HG02588 (cell line): ENCODE measurements at regions not wholly inside any gene's neighbourhood (a gene's known extent, or its start where the extent isn't known, plus 50 kb on each side); places are given as distances from the start of the nearest gene placed in this dataset.
"Not testable (repeated sequence)": the region's sequence is repeated elsewhere in the genome, so short reads cannot be mapped to it uniquely, and the experiment has no call there.

Experiments
- ATAC-seq: cut with Tn5 transposase; IDR thresholded peaks from one replicate; pipeline ENCODE4 v1.9.1; 2021; ENCODE audit warnings: mild to moderate bottlenecking, moderate library complexity; ENCODE audit not compliant: unreplicated experiment

DNA sequence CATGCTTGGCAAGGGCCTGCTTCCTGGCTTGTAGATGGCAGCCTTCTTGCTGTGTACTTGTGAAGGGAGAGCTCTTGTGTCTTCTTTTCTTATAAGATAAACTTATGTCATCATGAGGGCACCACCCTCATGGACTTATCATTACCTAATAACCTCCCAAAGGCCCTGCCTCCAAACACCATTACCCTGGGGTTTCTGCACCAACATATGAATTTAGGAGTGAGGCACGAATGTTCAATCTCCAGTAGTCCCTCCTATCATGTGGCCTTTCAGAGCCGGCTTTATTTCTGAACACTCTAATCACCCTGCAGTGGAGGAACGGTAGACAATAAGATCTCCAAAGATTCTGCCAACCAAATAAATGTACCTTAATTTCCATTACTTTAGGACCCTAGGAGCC, 144.3 kb downstream of the ABCC12 start:
- no peak for ATAC-seq

DNA sequence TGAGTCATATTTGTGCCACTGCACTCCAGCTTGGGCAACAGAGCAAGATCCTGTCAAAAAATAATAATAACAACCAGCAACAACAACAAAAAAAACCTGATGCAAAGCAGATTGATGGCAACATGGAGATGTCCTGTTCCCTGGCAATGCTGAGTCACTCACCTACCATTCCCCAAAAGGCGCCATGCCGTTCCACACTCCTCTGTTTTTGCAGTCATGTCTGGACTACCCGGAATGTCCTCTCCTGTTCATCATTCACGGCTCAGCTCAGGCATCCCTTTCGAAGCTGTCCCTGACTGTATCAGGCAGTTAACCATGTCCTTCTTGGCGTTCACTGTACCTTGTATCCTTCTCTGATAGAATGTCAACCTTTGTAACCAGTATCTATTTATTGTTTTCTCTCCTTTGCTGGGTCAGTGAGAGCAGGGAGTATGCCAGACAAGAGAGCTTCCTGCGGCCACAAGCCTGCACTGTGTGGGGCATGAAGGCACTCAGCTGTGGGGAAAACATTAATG, 147.7 kb downstream of the ABCC12 start:
- no peak for ATAC-seq

DNA sequence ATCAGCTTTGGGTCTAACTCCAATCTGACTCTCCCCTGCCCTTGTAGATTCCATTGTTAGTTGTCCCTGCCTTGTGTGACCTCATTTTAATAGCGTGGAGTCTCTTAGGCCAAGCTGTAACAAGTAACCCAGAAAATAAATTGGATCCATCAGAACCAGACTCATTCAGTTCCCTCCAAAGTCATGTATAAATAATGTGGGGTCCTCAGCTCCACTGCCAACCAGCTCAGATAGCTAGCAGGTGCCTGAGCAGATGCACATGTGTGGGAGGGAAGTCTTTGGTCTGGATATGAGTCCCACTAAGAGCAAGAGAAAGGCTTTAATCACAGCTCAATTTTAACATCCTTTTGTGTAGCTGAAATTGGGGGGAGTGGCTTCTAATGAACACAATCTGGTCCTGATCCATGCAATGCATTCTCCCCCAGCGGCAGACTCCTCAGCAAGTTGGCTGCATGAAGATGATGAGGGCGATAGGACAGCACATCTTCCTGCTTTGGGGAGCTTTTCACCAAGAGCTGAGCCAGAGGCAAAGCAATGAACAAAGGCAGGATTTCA, 151.6 kb downstream of the ABCC12 start:
- ATAC-seq = no peak

DNA sequence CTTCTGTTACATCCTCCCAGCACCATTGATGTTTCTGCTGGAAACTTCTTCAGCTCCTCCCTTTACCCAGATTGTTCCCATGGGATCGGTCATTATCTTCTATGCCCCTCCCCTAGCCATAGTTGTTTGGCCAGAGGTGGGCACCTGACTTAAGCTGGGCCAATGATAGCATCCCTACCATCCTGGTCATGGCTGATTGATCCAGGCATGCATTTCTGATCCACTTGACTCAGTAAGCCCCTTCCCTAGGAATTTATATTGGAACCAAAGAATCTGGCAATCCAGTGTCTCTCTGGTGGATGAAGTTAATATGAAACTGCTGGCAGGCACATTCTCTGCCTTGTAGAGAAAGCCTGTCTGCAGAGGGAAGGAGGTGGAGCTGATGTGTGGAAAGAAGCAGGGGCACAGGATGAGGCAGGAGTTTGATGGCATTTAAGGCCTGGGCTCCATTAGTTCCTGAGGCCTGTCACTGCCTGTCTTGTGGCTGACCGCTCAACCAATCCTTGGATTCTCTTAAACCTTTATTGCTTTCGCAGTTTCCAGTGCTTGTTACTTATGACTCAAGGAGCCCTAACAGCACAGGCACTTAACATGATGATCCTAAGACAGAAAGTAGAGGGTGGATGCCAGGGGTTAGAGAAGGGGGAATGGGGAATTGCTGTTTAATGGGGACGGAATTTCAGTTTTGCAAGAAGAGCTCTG, 152.4 kb downstream of the ABCC12 start:
- no peak for ATAC-seq

DNA sequence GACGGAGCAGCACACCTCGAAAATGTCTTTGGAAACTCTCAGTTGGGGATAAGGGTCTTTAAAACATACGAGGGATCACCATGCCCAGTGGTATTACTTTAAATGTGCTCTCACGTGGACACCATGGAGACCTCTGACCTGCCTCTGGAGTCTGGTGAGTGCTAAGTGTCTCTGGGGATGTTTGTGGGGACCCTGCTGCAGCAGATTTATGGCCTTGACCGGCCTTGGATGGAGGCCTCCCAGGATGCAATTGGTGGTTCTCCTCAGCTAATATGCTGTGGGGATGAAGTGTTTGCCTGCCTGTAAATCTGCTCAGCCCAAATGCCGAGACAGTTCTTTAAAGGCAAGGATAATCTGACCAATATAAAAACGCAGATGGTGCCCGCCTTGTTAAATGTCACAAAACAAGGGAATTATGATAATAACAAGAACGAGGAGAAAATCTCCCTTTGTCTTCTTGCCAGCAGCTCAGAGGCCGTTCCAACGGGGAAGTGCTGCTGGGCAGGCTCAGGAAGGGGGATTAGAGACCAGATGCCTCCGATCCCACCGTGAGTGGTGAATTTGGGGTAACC, 154.4 kb downstream of the ABCC12 start:
- ATAC-seq = no peak

DNA sequence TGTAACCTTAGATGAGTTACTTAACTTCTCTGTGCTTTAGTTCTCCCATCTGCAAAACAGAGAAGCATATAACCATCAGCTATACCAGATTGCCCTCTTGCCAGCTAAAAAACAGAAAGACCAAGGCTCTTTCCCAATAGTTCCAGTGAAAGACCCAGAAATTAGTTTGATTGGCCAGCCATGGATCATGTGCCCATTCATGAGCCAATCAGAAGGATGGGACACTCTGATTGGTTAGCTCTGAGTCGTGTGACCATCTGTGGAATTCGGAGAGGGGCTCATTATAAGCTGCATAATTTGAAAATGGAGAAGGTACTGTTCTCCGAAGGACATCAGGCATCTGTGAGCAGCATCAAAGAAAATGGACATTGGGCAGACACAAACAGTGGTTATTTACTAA, 155.2 kb downstream of the ABCC12 start:
- no peak for ATAC-seq

DNA sequence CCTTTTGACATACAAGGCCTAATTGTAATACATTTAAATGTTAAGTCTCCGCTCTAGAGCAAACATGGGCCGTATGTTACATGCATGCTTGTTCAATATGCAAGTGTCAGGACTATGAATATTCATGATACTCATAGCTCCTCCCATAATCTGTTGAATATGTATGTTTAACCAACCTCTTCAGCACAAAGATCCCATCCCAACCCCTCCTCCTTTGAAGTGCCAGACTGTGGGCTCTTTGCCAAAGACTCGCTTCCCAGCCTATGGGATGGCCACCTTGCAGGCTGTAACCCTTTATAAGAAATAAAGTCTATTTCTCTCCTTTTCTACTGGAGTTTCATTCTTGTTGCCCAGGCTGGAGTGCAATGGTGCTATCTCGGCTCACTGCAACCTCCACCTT, 156.2 kb downstream of the ABCC12 start:
- no peak for ATAC-seq

DNA sequence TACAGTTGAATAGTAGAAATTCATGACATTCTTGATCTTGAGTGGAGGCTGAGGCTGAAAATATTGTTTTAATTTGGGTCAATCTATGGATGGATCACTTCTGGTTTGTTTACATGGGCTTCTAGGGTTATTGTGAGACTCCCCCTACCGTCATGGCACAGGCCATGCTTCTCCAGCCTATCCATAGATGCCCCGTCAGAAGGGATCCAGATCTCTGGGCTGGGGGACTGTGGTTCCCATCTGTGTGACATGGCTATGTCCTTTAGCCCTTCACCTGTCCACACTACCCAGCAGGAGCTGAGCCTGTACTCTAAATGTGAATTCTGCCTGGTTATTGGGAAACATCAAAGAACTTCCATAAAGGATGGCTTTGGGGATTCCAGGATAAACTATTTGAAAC, 160.4 kb downstream of the ABCC12 start:
- no peak for ATAC-seq

DNA sequence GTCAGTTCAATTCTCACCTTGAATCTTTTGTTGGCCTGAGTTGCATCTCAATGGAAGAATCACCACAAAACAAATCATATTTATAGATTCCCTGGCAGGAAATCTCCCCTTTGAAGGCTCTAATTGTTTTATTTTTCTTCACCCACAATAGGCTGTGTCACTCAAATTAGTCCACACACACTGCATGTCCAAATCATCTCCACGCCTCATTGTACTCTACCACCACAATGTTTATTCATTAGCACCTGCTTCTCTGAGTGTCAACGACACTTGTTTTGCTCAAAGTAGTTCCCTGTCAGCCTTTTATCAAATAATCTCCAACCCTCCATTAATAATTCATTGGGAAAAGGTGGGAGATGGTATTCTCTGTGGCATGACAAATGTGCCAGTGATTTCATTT, 164.3 kb downstream of the ABCC12 start:
- ATAC-seq = no peak

DNA sequence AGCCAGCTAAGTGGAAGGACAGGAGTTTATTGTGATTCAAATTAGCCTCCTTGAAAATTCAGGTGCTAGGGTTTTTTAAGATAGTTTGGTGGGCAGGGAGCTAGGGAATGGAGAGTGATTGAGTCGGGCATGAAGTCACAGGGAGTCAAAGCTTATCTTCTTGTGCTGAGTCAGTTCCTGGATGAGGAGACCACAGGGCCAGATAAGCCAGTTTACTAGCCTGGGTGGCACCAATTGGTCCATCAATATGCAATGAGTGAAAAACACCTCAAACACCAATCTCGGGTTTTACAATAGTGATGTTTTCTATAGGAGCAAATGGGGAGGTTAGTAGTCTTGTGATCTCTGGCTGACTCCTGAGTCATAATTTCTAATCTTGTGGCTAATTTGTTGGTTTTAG, 165.1 kb downstream of the ABCC12 start:
- ATAC-seq = no peak

DNA sequence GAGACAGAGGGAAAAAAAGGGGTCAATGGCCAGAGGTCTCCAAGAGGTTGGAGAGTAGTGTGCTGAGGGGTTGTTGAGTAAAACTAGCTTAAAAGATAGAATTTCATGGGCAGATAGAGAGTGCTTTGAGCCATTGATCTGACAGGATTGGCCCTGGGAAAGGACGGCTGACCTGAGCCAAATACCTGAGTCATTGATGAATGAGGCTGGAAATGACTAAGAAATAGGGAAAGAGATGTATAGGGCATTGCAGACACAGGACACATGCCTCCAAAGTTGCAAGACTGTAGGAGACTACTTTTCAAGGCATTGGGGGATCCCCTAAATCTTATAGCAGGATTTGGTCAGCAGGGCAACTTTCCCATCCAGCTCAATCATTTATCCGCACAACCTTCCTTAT, 168.7 kb downstream of the ABCC12 start:
- no peak for ATAC-seq

DNA sequence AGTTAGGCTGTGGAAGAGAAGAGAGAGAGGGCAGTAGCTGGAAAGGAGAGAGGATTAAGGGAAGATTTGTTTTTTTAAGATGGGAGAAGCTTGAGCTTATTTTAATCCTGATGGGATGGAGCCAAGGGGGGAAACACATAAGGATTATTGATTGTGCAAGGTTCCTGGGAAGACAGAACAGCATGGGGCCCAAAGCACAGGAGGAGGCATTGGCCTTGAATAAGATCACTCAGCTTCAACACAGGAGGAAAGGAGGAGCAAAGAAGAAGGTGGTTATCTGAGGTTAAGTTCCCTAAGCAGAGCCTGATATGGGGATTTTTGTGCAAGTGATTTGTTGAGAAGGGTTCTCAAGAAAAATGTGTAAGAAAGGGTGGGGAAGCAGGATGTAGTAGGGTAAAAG, 169.8 kb downstream of the ABCC12 start:
- no peak for ATAC-seq

DNA sequence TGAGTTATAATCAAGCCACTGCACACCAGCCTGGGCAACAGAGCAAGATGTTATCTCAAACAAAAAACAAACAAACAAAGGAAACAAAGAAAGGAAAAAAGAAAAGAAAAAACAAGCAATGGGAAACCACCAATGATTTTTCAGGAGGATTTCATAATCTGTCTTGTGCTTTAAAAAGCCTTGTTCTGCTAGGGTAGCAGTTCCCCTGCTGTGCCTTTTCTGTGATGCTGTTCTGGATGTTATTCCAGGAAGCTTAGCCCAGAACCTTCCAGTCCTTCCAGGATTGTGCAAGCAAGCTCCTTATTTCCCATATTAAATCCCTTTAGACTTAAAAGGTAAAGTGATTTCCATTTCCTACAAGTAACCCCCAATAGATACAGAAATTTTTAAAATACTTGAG, 171.1 kb downstream of the ABCC12 start:
- ATAC-seq = no peak

DNA sequence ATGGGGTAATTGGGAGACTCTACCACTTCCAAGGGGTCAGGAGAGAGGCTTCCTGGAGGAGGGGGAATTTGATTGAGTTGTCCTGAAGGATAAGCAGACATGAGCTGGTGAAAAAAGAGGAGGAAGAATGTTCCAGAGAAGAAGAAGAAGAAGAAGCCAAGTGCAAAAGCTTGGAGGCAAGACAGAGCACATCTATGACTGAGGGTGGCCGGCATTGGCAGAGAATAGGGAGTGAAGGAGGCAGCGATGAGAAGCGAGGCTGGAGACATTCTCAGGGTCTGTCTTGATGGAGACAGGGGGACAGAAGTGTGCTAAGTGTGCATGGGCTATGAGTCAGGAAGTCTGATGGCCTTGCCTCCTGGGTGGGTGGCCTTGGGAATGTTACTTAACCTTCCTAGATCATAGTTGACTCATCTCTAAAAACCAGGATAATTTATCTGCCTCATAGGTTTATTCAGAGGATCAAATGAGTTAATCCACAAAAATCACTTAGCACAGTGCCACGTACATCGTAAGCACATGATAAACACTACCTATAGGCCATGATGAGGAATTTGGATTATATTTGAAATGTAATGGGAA, 171.7 kb downstream of the ABCC12 start:
- ATAC-seq = no peak

DNA sequence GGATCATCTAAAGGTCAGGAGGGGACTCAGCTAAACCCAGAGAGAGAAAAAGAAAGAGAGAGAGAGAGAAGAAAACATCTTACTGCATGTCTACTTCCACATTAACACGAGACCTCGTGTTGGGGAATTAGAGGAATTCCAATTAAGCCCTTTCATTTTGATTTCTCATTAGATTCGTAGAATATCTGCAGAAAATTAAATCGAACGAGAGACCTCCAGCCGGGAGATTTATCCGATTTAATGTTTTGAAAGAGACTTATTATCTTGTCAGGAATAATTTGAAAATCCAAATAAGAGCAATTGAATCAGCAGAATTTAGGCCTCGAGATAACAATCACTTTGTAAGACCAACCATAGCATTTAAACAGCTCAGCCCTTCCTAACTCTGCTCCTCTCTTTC, 175.6 kb downstream of the ABCC12 start:
- no peak for ATAC-seq

DNA sequence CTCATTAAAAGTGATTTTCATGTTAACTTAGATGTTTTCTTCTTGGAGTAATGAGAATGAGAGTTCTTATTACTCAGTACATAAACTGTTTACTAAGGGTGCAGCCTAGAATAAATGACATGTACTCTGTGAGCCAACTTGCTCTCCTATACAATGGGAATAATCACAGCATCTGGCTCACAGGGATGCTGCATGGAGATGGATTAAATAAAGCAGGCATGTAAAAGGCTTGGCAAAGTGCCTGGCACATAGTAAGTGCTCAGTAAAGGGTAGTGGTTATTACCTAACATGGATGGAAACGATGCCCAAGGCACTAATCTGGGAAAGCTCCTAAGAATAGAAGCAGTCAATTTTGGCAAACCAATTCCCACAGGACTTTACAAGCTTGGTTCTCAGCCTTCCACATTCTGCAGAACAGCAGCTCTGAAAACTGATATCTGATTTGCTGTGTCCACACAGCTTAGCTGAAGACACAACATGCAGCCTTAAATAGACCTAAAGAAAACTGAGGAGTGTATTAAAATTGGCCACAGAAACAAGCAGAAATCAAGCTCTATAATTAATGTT, 176.1 kb downstream of the ABCC12 start:
- no peak for ATAC-seq

DNA sequence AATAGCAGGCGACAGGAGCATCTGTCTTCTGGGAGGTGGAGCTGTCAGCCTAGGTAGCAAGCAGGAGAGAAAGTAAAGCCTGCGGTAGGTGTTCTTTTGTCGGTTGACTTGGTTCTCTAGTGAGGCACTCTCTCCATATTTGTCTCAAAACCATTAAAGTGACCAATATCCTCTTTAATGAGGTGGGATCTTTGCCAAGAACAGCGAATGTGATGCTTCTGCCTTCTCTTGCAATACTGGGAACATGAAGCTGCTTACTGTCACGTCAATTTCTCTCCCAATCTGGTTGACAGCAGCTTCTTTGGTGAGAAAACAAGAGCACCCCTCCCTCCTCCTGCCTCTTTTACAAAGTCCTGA, 176.7 kb downstream of the ABCC12 start:
- no peak for ATAC-seq

DNA sequence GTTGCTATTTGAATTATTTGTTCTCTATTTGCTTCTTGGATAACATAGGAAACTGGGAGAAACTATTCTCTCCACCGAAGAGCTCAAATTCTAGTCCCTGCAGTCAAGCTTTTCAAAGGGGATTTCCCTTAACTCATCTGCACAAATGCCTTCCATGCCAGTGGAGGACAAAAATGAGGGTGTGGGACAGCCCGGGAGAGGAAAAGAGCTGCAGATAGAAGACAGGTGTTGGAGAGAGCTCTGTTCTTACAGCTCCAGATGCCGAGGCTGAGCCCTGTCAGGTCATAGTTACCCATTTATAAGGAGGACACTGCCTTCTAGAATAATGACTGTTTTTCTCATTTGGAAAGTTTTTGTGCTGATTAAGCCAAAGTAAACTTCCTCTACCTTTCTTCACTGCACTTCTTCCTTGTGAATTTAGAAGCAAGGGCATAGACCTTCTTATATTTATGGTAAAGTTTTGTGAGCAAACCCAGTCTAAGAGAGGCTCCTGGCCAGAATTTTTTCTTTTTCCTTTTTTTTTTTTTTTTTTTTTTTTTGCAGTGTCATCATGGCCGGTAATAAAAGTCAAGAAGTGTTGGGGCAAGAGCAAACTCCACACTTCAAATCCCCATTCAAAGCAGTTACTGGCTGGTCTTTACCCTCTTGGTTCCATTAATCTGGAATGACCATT, 177.2 kb downstream of the ABCC12 start:
- no peak for ATAC-seq

DNA sequence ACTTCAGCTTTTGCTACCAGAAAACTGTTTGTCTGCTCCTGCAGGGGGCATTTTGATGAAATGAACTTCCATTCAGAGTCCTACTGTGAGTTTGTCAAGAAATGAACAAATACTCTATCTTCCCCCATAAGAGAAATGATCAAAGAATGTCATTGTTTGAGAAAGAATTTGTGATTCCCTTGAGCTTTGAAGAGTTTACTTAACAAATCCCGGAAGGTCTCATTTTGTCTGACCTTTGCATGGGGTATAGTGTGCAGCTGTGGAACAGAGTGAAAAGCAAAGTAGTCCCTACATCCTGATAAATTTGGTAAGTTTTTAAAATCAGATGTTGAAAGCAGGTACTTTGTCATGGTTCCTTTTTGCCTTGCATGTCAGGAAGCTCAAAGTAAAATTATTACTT, 178.0 kb downstream of the ABCC12 start:
- no peak for ATAC-seq

DNA sequence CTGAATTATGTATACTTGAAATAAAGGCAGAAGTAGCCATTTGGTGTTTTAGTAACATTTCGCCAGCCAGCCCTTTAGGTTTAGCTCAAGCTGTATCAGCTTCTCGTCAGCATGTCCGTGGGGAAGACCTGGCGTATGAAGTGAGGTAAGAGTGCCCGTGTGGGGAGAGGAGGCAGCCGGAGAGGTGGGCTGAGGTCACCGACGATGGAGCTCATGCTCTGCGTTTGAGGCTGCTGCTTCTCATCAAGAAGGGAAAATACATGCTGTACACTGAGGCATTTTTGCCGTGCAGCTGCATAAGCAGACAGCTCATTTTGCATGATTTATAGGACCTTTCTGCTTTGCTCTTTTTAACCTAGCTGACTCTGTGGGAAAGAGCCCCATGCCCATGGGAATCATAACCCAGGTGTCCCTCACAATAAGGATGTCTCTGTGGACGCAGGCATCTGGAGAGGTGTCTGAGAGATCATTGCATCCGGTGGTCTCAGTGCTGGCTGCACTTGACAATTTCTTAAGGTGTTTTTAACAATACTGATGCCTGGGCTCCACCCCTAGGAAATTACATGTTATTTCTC, 179.1 kb downstream of the ABCC12 start:
- no peak for ATAC-seq

DNA sequence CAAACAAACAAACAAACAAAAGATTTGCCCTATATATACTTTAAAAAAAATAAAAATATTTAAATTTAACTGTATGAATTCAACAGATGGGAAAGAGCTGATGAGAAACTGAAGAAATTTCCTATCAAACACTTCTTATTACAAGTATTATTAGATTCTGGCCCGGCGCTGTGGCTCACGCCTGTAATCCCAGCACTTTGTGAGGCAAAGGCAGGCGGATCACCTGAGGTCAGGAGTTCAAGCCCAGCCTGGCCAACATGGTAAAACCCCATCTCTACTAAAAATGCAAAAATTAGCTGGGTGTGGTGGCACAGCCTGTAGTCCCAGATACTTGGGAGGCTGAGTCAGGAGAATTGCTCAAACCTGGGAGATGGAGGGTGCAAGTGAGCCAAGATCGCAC, 180.8 kb downstream of the ABCC12 start:
- not testable (repeated sequence) for ATAC-seq
